ENCODE measurements at regions not wholly inside any gene's neighbourhood (a gene's known extent, or its start where the extent isn't known, plus 50 kb on each side); places are given as distances from the start of the nearest gene placed in this dataset.

DNA sequence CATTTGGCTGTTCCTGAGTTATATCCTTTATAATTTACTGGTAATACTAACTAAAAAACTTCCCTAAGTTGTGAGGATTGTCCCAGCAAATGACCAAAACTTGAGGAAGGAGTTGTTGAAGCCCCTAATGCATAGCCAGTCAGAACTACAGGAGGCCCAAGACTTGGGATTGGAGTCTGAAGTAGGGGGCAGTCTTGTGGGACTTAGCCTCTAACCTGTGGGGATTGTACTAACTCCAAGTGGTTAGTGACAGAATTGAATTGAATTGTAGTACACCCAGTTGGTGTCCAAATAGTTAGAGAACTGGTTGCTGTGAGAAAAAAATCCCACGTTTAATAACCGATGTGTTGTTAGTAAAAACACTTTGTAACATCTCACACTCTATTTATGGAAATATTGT, 1506.3 kb downstream of the ADGRL3 start:
- TF ChIP-seq TAF1 (IDR thresholded peaks at IDR 0.05; ENCODE audit: borderline replicate concordance, low read depth, low read length), result no peak
- TF ChIP-seq POLR2AphosphoS5 (IDR thresholded peaks at IDR 0.05; ENCODE audit: low read depth, low read length), result no peak
- TF ChIP-seq POLR2A (IDR thresholded peaks at IDR 0.05; ENCODE audit: low read depth, low read length), result no peak
- FAIRE-seq, result no peak
- DNase-seq (ENCODE audit: insufficient read length), result no peak

GRCh38 chr4:62683799-62684566, 1483.9 kb downstream of the ADGRL3 start:
- TF ChIP-seq POLR2AphosphoS5 (IDR thresholded peaks at IDR 0.05; ENCODE audit: low read depth, low read length), result no peak
- TF ChIP-seq TAF1 (IDR thresholded peaks at IDR 0.05; ENCODE audit: borderline replicate concordance, low read depth, low read length), result no peak
- TF ChIP-seq POLR2A (IDR thresholded peaks at IDR 0.05; ENCODE audit: low read depth, low read length), result no peak
- FAIRE-seq (no peak), DNase-seq (ENCODE audit: insufficient read length) (no peak)

- DNase-seq (ENCODE audit: insufficient read length) (no peak), FAIRE-seq (no peak)
- TF ChIP-seq POLR2A (IDR thresholded peaks at IDR 0.05; ENCODE audit: low read depth, low read length) (no peak), TAF1 (IDR thresholded peaks at IDR 0.05; ENCODE audit: borderline replicate concordance, low read depth, low read length) (no peak), POLR2AphosphoS5 (IDR thresholded peaks at IDR 0.05; ENCODE audit: low read depth, low read length) (no peak)
Observed at GRCh38 chr4:62676962-62677361, 1476.8 kb downstream of the ADGRL3 start.

DNA sequence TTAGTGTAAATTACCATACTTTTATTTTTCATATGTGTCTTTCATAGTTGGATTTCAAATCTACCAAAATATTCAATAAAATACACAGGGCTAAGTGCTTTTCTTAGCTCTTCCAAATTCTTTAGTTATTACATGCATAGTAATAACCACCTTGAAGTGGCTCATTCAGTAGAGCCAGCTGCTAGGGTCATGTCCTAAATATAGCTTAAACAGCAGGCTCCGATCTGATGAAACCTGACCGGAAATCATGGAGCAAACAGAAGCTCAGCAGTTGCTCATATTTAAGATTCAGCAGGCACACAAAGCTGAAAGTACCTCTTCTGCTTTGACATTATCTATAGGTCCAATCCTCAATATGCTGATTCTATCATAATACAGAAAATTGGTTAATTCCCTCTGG, 1470.4 kb downstream of the ADGRL3 start:
- no peak for TF ChIP-seq POLR2AphosphoS5 (IDR thresholded peaks at IDR 0.05; ENCODE audit: low read depth, low read length)
- no peak for TF ChIP-seq TAF1 (IDR thresholded peaks at IDR 0.05; ENCODE audit: borderline replicate concordance, low read depth, low read length)
- no peak for TF ChIP-seq POLR2A (IDR thresholded peaks at IDR 0.05; ENCODE audit: low read depth, low read length)
- FAIRE-seq (no peak), DNase-seq (ENCODE audit: insufficient read length) (no peak)

- TF ChIP-seq POLR2AphosphoS5 (IDR thresholded peaks at IDR 0.05; ENCODE audit: low read depth, low read length), result no peak
- no peak for TF ChIP-seq TAF1 (IDR thresholded peaks at IDR 0.05; ENCODE audit: borderline replicate concordance, low read depth, low read length)
- no peak for TF ChIP-seq POLR2A (IDR thresholded peaks at IDR 0.05; ENCODE audit: low read depth, low read length)
- no peak for FAIRE-seq
- no peak for DNase-seq (ENCODE audit: insufficient read length)
Observed at GRCh38 chr4:62661821-62662220, 1461.7 kb downstream of the ADGRL3 start.

- FAIRE-seq, result no peak
- TF ChIP-seq POLR2AphosphoS5 (IDR thresholded peaks at IDR 0.05; ENCODE audit: low read depth, low read length) (no peak), POLR2A (IDR thresholded peaks at IDR 0.05; ENCODE audit: low read depth, low read length) (no peak), TAF1 (IDR thresholded peaks at IDR 0.05; ENCODE audit: borderline replicate concordance, low read depth, low read length) (no peak)
- no peak for DNase-seq (ENCODE audit: insufficient read length)
Observed at GRCh38 chr4:62656006-62656405, 1455.9 kb downstream of the ADGRL3 start.

DNA sequence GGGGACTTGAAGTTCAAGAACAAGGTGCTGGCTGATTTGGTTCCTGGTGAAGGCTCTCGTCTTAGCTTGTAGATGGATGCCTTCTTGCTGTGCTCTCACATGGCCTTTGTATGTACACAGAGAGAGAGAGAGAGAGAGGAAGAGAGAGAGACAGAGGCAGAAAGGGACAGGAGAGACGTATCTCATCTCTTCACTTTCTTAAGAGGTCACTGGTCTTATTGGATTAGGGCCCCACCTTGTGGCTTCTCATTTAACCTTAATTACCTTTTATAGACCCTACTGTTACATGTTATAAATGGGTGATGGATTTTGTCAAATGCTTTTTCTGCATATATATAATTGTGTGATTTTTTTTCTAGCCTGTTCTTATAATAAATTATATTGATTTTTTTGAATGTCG, 1444.2 kb downstream of the ADGRL3 start:
- DNase-seq (ENCODE audit: insufficient read length) (no peak), FAIRE-seq (no peak)
- TF ChIP-seq POLR2AphosphoS5 (IDR thresholded peaks at IDR 0.05; ENCODE audit: low read depth, low read length) (no peak), TAF1 (IDR thresholded peaks at IDR 0.05; ENCODE audit: borderline replicate concordance, low read depth, low read length) (no peak), POLR2A (IDR thresholded peaks at IDR 0.05; ENCODE audit: low read depth, low read length) (no peak)

GRCh38 chr4:62640296-62640695, 1440.2 kb downstream of the ADGRL3 start:
- no peak for FAIRE-seq
- no peak for DNase-seq (ENCODE audit: insufficient read length)
- no peak for TF ChIP-seq POLR2AphosphoS5 (IDR thresholded peaks at IDR 0.05; ENCODE audit: low read depth, low read length)
- TF ChIP-seq TAF1 (IDR thresholded peaks at IDR 0.05; ENCODE audit: borderline replicate concordance, low read depth, low read length), result no peak
- no peak for TF ChIP-seq POLR2A (IDR thresholded peaks at IDR 0.05; ENCODE audit: low read depth, low read length)

DNA sequence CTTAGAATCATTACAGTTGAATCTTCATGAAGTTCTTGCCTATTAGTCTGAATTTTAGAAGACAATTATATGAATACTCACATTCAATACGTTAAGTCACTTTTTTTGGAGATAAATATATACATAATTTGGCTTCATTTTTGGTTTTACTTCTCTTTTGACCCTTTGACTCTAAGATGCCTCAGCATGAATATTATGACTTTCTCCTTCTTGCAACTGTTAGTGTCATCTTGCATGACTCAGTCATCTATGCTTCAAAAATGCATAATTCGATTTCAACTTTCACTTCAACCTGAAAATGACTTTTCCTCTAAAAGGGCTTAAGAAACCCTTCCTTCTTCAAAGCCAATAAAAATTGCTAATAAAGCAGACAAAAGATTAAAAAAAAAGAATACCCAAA, 1427.5 kb downstream of the ADGRL3 start:
- DNase-seq (ENCODE audit: insufficient read length), result no peak
- TF ChIP-seq TAF1 (IDR thresholded peaks at IDR 0.05; ENCODE audit: borderline replicate concordance, low read depth, low read length) (no peak), POLR2AphosphoS5 (IDR thresholded peaks at IDR 0.05; ENCODE audit: low read depth, low read length) (no peak), POLR2A (IDR thresholded peaks at IDR 0.05; ENCODE audit: low read depth, low read length) (no peak)
- FAIRE-seq, result no peak

DNA sequence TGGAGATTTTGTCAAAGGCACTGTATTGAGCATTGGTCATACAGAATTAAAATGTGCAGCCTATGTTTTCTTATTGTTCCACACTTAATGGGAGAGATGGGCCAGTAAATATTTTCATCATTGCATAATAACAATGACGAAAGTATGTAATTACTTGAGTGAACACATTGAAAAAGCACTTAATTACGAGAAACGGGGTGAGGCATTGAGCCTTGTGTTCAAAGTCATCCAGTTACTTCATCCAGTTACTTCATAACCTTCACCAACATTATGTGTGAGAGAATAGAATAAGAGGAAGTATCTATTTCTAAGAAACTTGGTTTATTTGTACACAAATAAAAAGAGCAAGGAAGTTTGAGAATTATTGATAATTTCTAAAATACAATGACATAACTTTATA, 1427.0 kb downstream of the ADGRL3 start:
- no peak for DNase-seq (ENCODE audit: insufficient read length)
- TF ChIP-seq POLR2AphosphoS5 (IDR thresholded peaks at IDR 0.05; ENCODE audit: low read depth, low read length) (no peak), POLR2A (IDR thresholded peaks at IDR 0.05; ENCODE audit: low read depth, low read length) (no peak), TAF1 (IDR thresholded peaks at IDR 0.05; ENCODE audit: borderline replicate concordance, low read depth, low read length) (no peak)
- no peak for FAIRE-seq

- DNase-seq (ENCODE audit: insufficient read length) (no peak), FAIRE-seq (no peak)
- TF ChIP-seq POLR2AphosphoS5 (IDR thresholded peaks at IDR 0.05; ENCODE audit: low read depth, low read length) (no peak), POLR2A (IDR thresholded peaks at IDR 0.05; ENCODE audit: low read depth, low read length) (no peak), TAF1 (IDR thresholded peaks at IDR 0.05; ENCODE audit: borderline replicate concordance, low read depth, low read length) (no peak)
Observed at GRCh38 chr4:62622089-62622488, 1422.0 kb downstream of the ADGRL3 start.

DNA sequence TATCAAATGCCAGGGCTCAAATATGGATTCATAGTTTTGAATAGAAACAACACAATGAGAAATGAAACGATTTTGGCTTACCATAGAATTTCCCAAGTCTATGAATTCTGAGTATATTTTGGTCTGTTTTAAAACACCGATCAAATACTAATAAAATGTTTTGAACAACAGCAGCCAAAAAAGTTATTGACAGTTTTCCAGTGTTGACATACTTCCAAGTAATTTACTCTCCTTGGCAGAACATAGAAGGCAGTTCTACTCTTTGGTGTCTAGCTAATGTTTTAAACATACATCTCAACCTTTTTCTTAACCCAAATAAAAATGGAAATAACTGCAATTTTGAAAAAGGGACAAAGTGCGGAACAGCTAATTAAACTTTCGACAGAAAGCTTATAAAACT, 1419.8 kb downstream of the ADGRL3 start:
- no peak for TF ChIP-seq TAF1 (IDR thresholded peaks at IDR 0.05; ENCODE audit: borderline replicate concordance, low read depth, low read length)
- no peak for TF ChIP-seq POLR2A (IDR thresholded peaks at IDR 0.05; ENCODE audit: low read depth, low read length)
- TF ChIP-seq POLR2AphosphoS5 (IDR thresholded peaks at IDR 0.05; ENCODE audit: low read depth, low read length), result no peak
- FAIRE-seq, result no peak
- DNase-seq (ENCODE audit: insufficient read length), result no peak
